Liver (tissue), 3 donors: ENCODE measurements at regions not wholly inside any gene's neighbourhood (a gene's known extent, or its start where the extent isn't known, plus 50 kb on each side); places are given as distances from the start of the nearest gene placed in this dataset.

Experiments
- FOXA1 ChIP-seq: IDR thresholded peaks from 2 replicates; pipeline ENCODE4 v1.6.1; 2016; ENCODE audit warnings: antibody characterized with exemption
- GABPA ChIP-seq, 2 donors: IDR thresholded peaks in 1 of 2; conservative IDR thresholded peaks in 1 of 2; 2 replicates each; pipeline ENCODE4 v1.6.1; 2016; ENCODE audit warnings: antibody characterized with exemption in 2 of 2, mild to moderate bottlenecking in 1 of 2, moderate library complexity in 1 of 2
- JUND ChIP-seq, 2 donors: IDR thresholded peaks; 2 replicates each; pipeline ENCODE4 v1.6.1; 2016; ENCODE audit warnings: antibody characterized with exemption in 2 of 2
- MAX ChIP-seq: IDR thresholded peaks from 2 replicates; pipeline ENCODE4 v1.6.1; 2016; ENCODE audit warnings: antibody characterized with exemption
- RAD21 ChIP-seq, 2 donors: IDR thresholded peaks; 2 replicates each; pipeline ENCODE4 v1.6.1; 2016; ENCODE audit warnings: antibody characterized with exemption in 2 of 2, mild to moderate bottlenecking in 2 of 2
- REST ChIP-seq: IDR thresholded peaks from 2 replicates; pipeline ENCODE4 v1.6.1; 2016; ENCODE audit warnings: antibody characterized with exemption, mild to moderate bottlenecking
- RXRA ChIP-seq, 2 donors: IDR thresholded peaks; 2 replicates each; pipeline ENCODE4 v1.6.1; 2017 to 2018; ENCODE audit warnings: antibody characterized with exemption in 2 of 2, mild to moderate bottlenecking in 1 of 2
- SP1 ChIP-seq: IDR thresholded peaks from 2 replicates; pipeline ENCODE4 v1.6.1; 2018; ENCODE audit warnings: antibody characterized with exemption, mild to moderate bottlenecking
- TAF1 ChIP-seq: conservative IDR thresholded peaks from 2 replicates; pipeline ENCODE4 v1.6.1; 2016; ENCODE audit warnings: antibody characterized with exemption, mild to moderate bottlenecking
- YY1 ChIP-seq: IDR thresholded peaks from 2 replicates; pipeline ENCODE4 v1.6.1; 2016; ENCODE audit warnings: antibody characterized with exemption, mild to moderate bottlenecking
- TF ChIP-seq, protein P1 (sequence below): fragments of 150-350 bp; IDR thresholded peaks from 2 replicates; pipeline ENCODE4 v1.5.1; 2017; ENCODE audit warnings: improper control_type of control experiment, low read depth, low read length; ENCODE audit not compliant: missing input control
- TF ChIP-seq, protein P2 (sequence below): IDR thresholded peaks from 2 replicates; pipeline ENCODE4 v1.6.1; 2016; ENCODE audit warnings: antibody characterized with exemption
- donor health status: healthy.
- donor health status: healthy.

DNA sequence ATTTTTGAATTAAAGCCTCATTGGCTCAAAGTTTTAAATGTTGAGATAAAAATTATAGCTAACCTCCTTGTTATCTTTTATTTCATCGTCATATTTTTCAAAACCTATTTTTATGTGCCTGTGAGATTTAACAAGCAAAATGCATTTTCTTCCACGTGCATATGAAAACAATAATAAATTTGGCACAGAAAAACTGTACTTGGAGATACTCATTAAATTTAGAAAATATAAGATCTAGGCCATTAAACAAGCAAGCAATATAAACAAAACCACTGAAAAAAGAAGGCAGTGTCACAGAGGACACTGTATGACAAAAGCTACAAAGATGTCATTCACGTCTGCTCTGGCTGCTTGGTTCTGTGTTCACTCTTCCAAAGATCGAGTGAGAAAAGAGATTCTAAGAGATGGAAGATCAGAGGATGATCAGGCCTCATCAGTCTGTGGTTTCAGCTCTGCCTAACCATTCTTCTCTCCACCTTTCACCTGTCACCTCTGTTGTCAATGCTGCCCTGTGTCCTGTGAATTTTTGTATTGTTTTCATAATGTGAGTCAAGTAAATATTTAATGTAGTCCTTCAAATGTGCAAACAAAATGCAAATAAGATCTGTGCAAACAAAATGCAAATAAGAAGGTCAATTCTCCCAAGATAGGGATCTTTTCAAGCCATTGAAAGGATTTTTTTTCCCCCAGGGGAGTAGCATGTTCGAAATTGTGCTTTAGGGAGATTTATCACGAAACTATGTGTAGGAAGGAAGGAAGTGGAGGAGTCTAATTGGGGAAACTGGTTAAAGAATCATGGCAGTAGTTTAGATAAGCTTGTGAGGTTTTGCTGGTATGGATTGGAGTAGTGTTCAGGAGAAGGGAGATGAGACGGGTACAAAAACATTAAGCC, 138.7 kb upstream of the RBMS1 start:
- TF ChIP-seq, protein P1, sequence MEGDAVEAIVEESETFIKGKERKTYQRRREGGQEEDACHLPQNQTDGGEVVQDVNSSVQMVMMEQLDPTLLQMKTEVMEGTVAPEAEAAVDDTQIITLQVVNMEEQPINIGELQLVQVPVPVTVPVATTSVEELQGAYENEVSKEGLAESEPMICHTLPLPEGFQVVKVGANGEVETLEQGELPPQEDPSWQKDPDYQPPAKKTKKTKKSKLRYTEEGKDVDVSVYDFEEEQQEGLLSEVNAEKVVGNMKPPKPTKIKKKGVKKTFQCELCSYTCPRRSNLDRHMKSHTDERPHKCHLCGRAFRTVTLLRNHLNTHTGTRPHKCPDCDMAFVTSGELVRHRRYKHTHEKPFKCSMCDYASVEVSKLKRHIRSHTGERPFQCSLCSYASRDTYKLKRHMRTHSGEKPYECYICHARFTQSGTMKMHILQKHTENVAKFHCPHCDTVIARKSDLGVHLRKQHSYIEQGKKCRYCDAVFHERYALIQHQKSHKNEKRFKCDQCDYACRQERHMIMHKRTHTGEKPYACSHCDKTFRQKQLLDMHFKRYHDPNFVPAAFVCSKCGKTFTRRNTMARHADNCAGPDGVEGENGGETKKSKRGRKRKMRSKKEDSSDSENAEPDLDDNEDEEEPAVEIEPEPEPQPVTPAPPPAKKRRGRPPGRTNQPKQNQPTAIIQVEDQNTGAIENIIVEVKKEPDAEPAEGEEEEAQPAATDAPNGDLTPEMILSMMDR = no peak
- TF ChIP-seq REST (no peak), SP1 (no peak), GABPA (IDR thresholded peaks at IDR 0.05 in 1 of 2, conservative IDR thresholded peaks at IDR 0.05 in 1 of 2) (no peak), RAD21 (IDR thresholded peaks at IDR 0.05) (no peak), MAX (no peak), FOXA1 (no peak), JUND (IDR thresholded peaks at IDR 0.05) (no peak), TAF1 (no peak), YY1 (no peak), RXRA (IDR thresholded peaks at IDR 0.05) (no peak)
- TF ChIP-seq, protein P2, sequence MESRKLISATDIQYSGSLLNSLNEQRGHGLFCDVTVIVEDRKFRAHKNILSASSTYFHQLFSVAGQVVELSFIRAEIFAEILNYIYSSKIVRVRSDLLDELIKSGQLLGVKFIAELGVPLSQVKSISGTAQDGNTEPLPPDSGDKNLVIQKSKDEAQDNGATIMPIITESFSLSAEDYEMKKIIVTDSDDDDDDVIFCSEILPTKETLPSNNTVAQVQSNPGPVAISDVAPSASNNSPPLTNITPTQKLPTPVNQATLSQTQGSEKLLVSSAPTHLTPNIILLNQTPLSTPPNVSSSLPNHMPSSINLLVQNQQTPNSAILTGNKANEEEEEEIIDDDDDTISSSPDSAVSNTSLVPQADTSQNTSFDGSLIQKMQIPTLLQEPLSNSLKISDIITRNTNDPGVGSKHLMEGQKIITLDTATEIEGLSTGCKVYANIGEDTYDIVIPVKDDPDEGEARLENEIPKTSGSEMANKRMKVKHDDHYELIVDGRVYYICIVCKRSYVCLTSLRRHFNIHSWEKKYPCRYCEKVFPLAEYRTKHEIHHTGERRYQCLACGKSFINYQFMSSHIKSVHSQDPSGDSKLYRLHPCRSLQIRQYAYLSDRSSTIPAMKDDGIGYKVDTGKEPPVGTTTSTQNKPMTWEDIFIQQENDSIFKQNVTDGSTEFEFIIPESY = no peak
